HL-60 (cell line): ENCODE measurements at regions not wholly inside any gene's neighbourhood (a gene's known extent, or its start where the extent isn't known, plus 50 kb on each side); places are given as distances from the start of the nearest gene placed in this dataset.

ENCODE experiments used
- CTCF ChIP-seq: IDR thresholded peaks from one replicate; pipeline ENCODE4 v1.5.1; 2011; ENCODE audit warnings: low read length, control low read depth, inconsistent platforms; ENCODE audit not compliant: insufficient read depth
- GABPA ChIP-seq: IDR thresholded peaks from 2 replicates; pipeline ENCODE4 v1.6.1; 2012; ENCODE audit warnings: low read depth
- POLR2AphosphoS5 ChIP-seq: IDR thresholded peaks from 2 replicates; pipeline ENCODE4 v1.6.1; 2012; ENCODE audit warnings: low read depth
- REST ChIP-seq: IDR thresholded peaks from 2 replicates; pipeline ENCODE4 v1.6.1; 2012; ENCODE audit warnings: low read depth; ENCODE audit not compliant: insufficient replicate concordance
- SPI1 ChIP-seq: IDR thresholded peaks from 2 replicates; pipeline ENCODE4 v1.6.1; 2012; ENCODE audit warnings: low read depth, mild to moderate bottlenecking, borderline replicate concordance

GRCh38 chr5:112648264-112648663, 89.4 kb upstream of the APC start:
- TF ChIP-seq GABPA (no peak), CTCF (no peak), REST (no peak), POLR2AphosphoS5 (no peak), SPI1 (no peak)
